ENCODE measurements at regions not wholly inside any gene's neighbourhood (a gene's known extent, or its start where the extent isn't known, plus 50 kb on each side); places are given as distances from the start of the nearest gene placed in this dataset.
"Not testable (repeated sequence)": the region's sequence is repeated elsewhere in the genome, so short reads cannot be mapped to it uniquely, and the experiment has no call there.

DNA sequence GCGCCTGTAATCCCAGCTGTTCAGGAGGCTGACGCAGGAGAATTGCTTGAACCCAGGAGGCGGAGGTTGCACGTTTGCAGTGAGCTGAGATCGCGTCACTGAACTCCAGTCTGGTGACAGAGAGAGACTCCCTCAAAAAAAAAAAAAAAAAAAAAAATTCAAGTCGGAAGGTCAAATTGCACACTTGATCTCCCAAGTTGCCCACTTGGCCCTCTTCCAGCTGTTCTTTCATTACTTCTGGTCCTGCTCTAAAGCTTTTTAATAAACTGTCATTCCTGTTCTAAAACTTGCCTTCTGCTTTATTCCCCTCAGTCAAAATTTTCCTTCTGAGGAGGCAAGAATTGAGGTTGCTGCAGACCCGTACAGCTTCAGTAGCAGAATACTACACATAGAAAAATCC, 2358.0 kb downstream of the ARAP2 start:
- Mint-ChIP-seq H3K4me3 (no peak overlapping the region), H3K4me1 (no peaks in the 10 kb centered on the region), H3K36me3 (ENCODE audit: insufficient read depth) (no peaks in the 10 kb centered on the region), H3K27ac (ENCODE audit: low read depth) (no peak overlapping the region), H3K9me3 (peaks cover 20% of the 10 kb centered on the region), H3K27me3 (no peaks in the 10 kb centered on the region)
- no peak for ATAC-seq (replicated peaks; ENCODE audit: extremely low read depth, poor library complexity, severe bottlenecking)
- DNase-seq (ENCODE audit: low spot score in 2 of 2) = no peak

DNA sequence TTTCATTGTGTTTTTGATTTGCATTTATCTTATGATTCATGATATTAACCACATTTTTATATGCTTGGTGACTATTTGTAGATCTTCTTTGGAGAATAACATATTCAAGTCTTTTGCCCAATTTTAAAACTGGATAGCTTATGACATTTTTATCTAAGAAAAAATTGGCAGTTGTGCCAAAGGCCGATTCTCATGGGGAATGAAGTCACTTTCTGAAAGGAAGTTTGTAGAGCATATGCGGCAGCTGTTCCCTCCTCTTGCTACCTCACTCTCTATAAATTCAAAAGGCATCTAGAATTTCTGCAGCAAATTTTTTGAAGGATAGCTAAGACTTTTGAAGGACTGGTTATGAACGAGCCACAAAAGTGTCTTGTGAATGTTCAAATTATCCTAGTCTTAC, 2353.5 kb downstream of the ARAP2 start:
- DNase-seq (ENCODE audit: low spot score in 2 of 2) (no peak), ATAC-seq (replicated peaks; ENCODE audit: extremely low read depth, poor library complexity, severe bottlenecking) (no peak)
- no peaks in the 10 kb centered on the region for H3K4me1 Mint-ChIP-seq
- H3K27ac Mint-ChIP-seq (ENCODE audit: low read depth) = no peak overlapping the region
- H3K36me3 Mint-ChIP-seq (ENCODE audit: insufficient read depth) = peaks cover 2% of the 10 kb centered on the region
- H3K27me3 Mint-ChIP-seq = no peaks in the 10 kb centered on the region
- peaks cover 22% of the 10 kb centered on the region for H3K9me3 Mint-ChIP-seq
- H3K4me3 Mint-ChIP-seq = no peak overlapping the region

DNA sequence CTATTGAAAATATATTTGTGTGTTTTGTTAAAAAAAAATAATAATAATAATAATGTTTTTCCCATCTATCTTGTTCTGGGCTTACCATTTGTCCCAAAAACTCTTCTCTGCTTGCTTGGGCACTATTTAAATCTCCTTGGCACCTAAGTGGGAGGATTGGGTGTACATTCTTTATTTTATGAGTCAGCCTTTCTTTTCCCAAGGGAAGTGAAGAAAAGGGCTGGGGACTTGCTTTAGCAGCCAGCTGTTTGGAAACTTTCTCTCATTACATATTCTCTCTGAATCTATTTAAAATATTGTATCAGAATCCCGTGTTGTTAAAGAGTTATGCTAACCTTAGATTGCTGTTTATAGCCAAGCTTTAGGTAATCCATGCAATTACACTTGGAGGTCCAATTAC, 2332.4 kb downstream of the ARAP2 start:
- Mint-ChIP-seq H3K36me3 (ENCODE audit: insufficient read depth) (no peaks in the 10 kb centered on the region), H3K4me1 (no peaks in the 10 kb centered on the region), H3K4me3 (no peak overlapping the region), H3K27ac (ENCODE audit: low read depth) (no peak overlapping the region), H3K9me3 (peaks cover 9% of the 10 kb centered on the region), H3K27me3 (no peaks in the 10 kb centered on the region)
- ATAC-seq (replicated peaks; ENCODE audit: extremely low read depth, poor library complexity, severe bottlenecking) (no peak), DNase-seq (ENCODE audit: low spot score in 2 of 2) (no peak)

DNA sequence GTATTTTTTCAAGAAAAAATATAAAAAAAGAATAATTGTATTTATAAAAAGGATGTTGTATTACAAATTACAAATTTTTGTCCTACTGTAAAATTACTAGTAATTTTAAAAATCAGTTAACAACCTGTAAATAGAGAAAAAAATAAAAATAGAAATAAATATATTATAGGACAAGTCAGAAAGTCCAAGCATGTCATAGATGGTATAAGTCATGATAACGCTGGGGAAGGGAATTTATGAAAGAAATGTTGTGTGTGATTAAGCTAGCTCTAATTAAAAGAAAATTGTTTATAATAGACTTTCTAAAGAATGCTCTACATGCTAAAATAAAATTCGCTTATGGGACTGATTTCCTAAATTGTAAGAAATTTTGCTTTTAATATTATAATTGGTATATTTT, 2329.9 kb downstream of the ARAP2 start:
- Mint-ChIP-seq H3K4me3 (no peak overlapping the region), H3K36me3 (ENCODE audit: insufficient read depth) (no peaks in the 10 kb centered on the region), H3K4me1 (no peaks in the 10 kb centered on the region), H3K27me3 (no peaks in the 10 kb centered on the region), H3K9me3 (no peaks in the 10 kb centered on the region), H3K27ac (ENCODE audit: low read depth) (no peak overlapping the region)
- no peak for ATAC-seq (replicated peaks; ENCODE audit: extremely low read depth, poor library complexity, severe bottlenecking)
- no peak for DNase-seq (ENCODE audit: low spot score in 2 of 2)

DNA sequence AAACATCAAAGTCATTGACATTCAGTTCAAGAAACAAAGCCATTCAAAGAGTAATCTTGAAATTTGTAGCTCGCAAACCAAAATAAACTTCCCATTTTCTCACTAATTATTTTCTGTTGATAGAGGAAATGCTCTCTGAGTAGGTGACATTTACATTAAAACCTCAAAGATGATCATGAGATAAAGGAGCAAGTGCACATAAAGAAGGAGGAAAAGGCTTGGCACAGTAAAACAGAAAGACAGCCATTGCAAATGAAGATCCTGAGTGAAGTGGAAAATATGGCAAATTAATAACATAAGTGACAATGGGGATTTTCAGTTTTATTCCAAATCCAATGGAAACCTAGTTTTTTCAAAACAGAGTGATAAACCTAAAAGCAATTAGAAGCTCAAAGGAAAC, 2320.8 kb downstream of the ARAP2 start:
- Mint-ChIP-seq H3K27me3 (no peaks in the 10 kb centered on the region), H3K27ac (ENCODE audit: low read depth) (no peak overlapping the region), H3K4me3 (no peak overlapping the region), H3K36me3 (ENCODE audit: insufficient read depth) (no peaks in the 10 kb centered on the region), H3K4me1 (no peaks in the 10 kb centered on the region), H3K9me3 (peaks cover 25% of the 10 kb centered on the region)
- no peak for ATAC-seq (replicated peaks; ENCODE audit: extremely low read depth, poor library complexity, severe bottlenecking)
- no peak for DNase-seq (ENCODE audit: low spot score in 2 of 2)

DNA sequence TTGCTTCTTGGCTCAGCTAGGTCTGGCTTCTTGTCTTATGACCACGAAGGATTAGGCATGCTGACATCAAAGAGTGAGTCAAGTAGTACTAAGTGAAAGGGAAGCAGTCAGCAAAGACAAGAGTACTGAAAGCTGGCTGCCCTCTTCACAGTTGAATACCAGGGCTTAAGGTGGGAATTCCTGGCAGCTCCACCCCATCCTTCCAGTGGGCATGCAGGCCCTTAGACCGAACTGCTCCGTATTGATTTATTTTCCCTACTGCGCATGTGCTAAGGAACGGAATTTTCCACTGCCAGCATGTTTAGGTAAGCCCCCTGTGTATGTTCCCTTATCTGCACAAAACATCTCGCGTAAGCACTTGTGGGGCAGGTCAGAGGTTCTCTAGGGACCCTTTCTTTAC, 2320.1 kb downstream of the ARAP2 start:
- H3K4me3 Mint-ChIP-seq = no peak overlapping the region
- H3K27me3 Mint-ChIP-seq = no peaks in the 10 kb centered on the region
- H3K9me3 Mint-ChIP-seq = peaks cover 25% of the 10 kb centered on the region
- no peak overlapping the region for H3K27ac Mint-ChIP-seq (ENCODE audit: low read depth)
- DNase-seq (ENCODE audit: low spot score in 2 of 2) (no peak), ATAC-seq (replicated peaks; ENCODE audit: extremely low read depth, poor library complexity, severe bottlenecking) (no peak)
- H3K36me3 Mint-ChIP-seq (ENCODE audit: insufficient read depth) = no peaks in the 10 kb centered on the region
- no peaks in the 10 kb centered on the region for H3K4me1 Mint-ChIP-seq

DNA sequence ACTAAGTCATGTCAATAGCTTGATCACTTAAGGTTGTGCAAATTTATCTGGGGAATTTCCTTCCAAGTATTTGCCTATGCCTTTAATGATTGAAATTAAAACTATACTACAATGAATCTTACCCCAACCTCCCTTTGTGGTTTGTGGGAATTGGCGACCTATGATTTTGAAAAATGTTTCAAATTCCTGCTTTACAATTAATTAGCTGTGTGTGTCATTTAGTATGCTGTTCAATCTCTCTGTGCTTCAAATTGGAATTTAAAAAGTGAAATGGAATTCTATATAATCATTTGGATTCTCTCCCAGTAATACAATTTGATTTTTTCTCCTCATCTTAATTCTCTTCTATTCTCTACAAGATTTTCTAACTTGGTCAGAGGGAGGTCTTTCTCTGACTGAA, 2319.5 kb downstream of the ARAP2 start:
- DNase-seq (ENCODE audit: low spot score in 2 of 2) (no peak), ATAC-seq (replicated peaks; ENCODE audit: extremely low read depth, poor library complexity, severe bottlenecking) (no peak)
- H3K27me3 Mint-ChIP-seq = no peaks in the 10 kb centered on the region
- H3K36me3 Mint-ChIP-seq (ENCODE audit: insufficient read depth) = no peaks in the 10 kb centered on the region
- H3K9me3 Mint-ChIP-seq = peaks cover 25% of the 10 kb centered on the region
- H3K4me3 Mint-ChIP-seq = no peak overlapping the region
- H3K27ac Mint-ChIP-seq (ENCODE audit: low read depth) = no peak overlapping the region
- no peaks in the 10 kb centered on the region for H3K4me1 Mint-ChIP-seq

DNA sequence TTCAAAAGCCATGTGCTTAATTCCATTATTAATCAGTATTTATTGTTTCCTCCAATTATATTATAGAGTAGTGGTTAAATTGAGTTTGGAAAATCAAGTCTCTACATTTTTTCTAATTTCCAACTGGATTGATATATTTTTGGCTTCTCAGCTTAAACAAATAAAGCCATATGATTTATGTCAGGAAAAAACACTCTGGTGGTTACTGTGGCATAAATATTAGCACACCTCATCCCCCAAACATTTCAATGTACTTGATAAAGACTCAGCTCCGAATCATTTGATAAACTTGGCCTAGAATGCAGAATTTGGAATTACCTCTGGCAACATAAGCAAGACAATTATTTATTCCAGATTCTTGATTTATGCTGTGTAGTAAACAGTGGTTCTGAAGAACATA, 2313.8 kb downstream of the ARAP2 start:
- H3K27me3 Mint-ChIP-seq = no peaks in the 10 kb centered on the region
- no peak overlapping the region for H3K4me3 Mint-ChIP-seq
- no peak for DNase-seq (ENCODE audit: low spot score in 2 of 2)
- no peaks in the 10 kb centered on the region for H3K36me3 Mint-ChIP-seq (ENCODE audit: insufficient read depth)
- no peak overlapping the region for H3K27ac Mint-ChIP-seq (ENCODE audit: low read depth)
- H3K9me3 Mint-ChIP-seq = peaks cover 18% of the 10 kb centered on the region
- no peaks in the 10 kb centered on the region for H3K4me1 Mint-ChIP-seq
- ATAC-seq (replicated peaks; ENCODE audit: extremely low read depth, poor library complexity, severe bottlenecking) = no peak

DNA sequence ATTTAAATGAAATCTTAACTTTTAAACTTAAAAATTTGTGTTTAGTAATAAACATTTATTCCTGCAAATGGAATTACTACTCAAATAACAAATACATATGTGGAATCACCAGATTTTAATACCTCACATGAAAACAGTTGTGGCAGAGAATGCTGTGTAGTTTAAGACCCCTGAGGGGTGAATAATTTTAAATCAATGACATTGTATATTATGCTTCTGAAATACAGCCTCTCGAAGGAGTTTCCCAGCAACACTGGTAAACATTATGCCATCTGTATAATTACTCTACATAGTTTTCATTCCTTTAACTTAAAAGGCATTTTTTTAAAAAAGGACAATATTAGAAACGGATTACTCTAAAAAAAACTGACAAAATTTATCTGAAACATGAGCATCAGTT, 2313.3 kb downstream of the ARAP2 start:
- no peaks in the 10 kb centered on the region for H3K36me3 Mint-ChIP-seq (ENCODE audit: insufficient read depth)
- DNase-seq (ENCODE audit: low spot score in 2 of 2) (no peak), ATAC-seq (replicated peaks; ENCODE audit: extremely low read depth, poor library complexity, severe bottlenecking) (no peak)
- H3K27ac Mint-ChIP-seq (ENCODE audit: low read depth) = no peak overlapping the region
- H3K4me1 Mint-ChIP-seq = no peaks in the 10 kb centered on the region
- H3K9me3 Mint-ChIP-seq = peaks cover 18% of the 10 kb centered on the region
- H3K4me3 Mint-ChIP-seq = no peak overlapping the region
- H3K27me3 Mint-ChIP-seq = no peaks in the 10 kb centered on the region

DNA sequence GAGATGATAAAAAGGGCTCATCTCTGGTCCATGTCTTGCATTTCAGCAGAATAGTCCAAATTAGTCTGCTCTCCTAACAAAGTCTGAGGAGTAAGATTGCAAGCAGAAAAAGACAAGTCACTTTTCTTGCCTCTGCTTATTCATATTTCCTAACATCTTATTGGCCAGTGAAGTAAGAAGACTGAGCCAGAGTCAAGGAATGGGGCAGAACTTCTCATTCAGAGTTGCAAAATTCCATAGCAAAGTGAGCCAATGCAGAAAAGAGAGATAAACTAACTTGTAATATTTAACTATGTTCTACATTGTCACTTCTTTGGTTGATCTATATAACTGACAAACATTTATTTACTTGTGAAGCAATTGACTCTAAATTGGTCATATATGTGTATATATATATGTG, 2304.0 kb downstream of the ARAP2 start:
- H3K27me3 Mint-ChIP-seq = no peaks in the 10 kb centered on the region
- no peaks in the 10 kb centered on the region for H3K36me3 Mint-ChIP-seq (ENCODE audit: insufficient read depth)
- ATAC-seq (replicated peaks; ENCODE audit: extremely low read depth, poor library complexity, severe bottlenecking) (no peak), DNase-seq (ENCODE audit: low spot score in 2 of 2) (no peak)
- H3K9me3 Mint-ChIP-seq = peaks cover 5% of the 10 kb centered on the region
- no peaks in the 10 kb centered on the region for H3K4me1 Mint-ChIP-seq
- no peak overlapping the region for H3K27ac Mint-ChIP-seq (ENCODE audit: low read depth)
- no peak overlapping the region for H3K4me3 Mint-ChIP-seq

DNA sequence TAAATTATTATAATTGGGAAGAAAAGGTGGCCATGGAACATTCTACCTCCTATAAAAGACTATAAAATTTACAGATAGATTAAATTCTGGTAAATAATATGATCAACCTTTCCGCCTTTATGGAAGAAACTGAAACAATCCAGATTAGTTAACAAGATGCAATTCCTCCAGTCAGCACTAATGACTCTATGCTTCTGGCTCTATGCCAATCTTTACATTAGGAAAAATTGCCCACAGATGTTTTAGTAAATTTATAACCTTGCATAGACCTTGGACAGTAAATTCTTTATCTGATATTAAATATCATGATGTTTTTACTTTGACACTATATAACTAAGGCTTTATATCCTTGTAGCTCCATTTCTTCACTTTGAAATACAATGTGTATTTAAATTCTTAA, 2302.5 kb downstream of the ARAP2 start:
- ATAC-seq (replicated peaks; ENCODE audit: extremely low read depth, poor library complexity, severe bottlenecking) = no peak
- Mint-ChIP-seq H3K4me3 (no peak overlapping the region), H3K9me3 (peaks cover 5% of the 10 kb centered on the region), H3K36me3 (ENCODE audit: insufficient read depth) (no peaks in the 10 kb centered on the region), H3K4me1 (no peaks in the 10 kb centered on the region), H3K27me3 (no peaks in the 10 kb centered on the region), H3K27ac (ENCODE audit: low read depth) (no peak overlapping the region)
- no peak for DNase-seq (ENCODE audit: low spot score in 2 of 2)

DNA sequence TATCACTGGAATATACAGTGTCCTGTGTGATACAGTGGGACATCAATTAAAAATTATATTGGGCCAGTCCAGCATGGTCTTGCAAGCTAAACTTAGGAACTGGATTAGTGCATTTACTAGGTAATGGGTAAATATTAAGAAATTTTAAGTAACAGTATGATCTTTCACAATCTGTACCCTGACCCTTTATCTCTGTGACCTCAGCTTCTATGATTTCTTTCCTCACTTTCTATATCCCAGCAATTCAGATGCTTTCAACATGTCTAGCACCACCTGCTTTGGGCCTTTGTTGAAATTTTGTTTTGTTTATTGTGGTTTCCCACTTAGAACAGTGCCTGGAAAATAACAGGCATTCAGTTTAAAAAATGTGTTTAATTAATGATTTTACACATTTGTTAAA, 2295.4 kb downstream of the ARAP2 start:
- ATAC-seq (replicated peaks; ENCODE audit: extremely low read depth, poor library complexity, severe bottlenecking) (no peak), DNase-seq (ENCODE audit: low spot score in 2 of 2) (no peak)
- Mint-ChIP-seq H3K9me3 (peaks cover 11% of the 10 kb centered on the region), H3K4me1 (no peaks in the 10 kb centered on the region), H3K27me3 (no peaks in the 10 kb centered on the region), H3K27ac (ENCODE audit: low read depth) (no peak overlapping the region), H3K36me3 (ENCODE audit: insufficient read depth) (peaks cover 2% of the 10 kb centered on the region), H3K4me3 (no peak overlapping the region)

DNA sequence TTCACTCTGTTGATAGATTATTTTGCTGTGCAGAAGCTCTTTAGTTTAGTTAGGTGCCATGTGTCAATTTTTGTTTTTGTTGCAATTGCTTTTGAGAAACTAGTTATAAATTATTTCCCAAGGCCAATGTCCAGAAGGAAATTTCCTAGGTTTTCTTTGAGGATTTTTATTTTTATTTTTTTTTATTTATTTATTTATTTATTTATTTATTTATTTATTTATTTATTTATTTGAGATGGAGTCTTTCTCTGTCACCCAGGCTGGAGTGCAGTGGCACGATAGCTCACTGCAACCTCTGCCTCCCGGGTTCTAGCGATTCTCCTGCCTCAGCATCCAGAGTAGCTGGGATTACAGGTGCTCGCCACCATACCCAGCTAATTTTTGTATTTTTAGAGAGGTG, 2290.5 kb downstream of the ARAP2 start:
- peaks cover 13% of the 10 kb centered on the region for H3K9me3 Mint-ChIP-seq
- H3K27me3 Mint-ChIP-seq; H3K36me3 Mint-ChIP-seq (ENCODE audit: insufficient read depth); H3K27ac Mint-ChIP-seq (ENCODE audit: low read depth); ATAC-seq (replicated peaks; ENCODE audit: extremely low read depth, poor library complexity, severe bottlenecking); H3K4me3 Mint-ChIP-seq; H3K4me1 Mint-ChIP-seq; DNase-seq (ENCODE audit: low spot score in 2 of 2): not testable (repeated sequence)

DNA sequence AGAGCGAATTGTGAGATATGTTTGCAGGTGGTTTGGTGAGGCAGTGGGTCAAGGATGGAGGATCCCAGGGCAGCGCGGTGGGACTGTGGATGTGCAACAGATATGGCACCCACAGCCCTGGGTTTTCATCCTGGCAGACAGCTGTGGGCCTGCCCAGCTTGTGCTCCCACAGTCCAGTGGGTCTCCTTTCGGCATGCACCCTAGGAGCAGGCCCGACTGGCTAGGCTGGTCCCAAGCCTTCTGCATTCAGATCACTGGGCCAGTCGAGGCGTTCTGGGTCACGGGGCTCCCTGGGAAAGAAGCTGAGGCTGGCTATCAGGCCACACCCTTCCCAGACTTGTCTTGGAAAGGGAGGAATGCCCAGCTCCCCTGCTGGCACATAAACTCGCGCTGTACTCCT, 2289.6 kb downstream of the ARAP2 start:
- ATAC-seq (replicated peaks; ENCODE audit: extremely low read depth, poor library complexity, severe bottlenecking) (no peak), DNase-seq (ENCODE audit: low spot score in 2 of 2) (no peak)
- Mint-ChIP-seq H3K27me3 (no peaks in the 10 kb centered on the region), H3K9me3 (peaks cover 18% of the 10 kb centered on the region), H3K36me3 (ENCODE audit: insufficient read depth) (no peaks in the 10 kb centered on the region), H3K4me1 (no peaks in the 10 kb centered on the region), H3K4me3 (no peak overlapping the region), H3K27ac (ENCODE audit: low read depth) (no peak overlapping the region)
